ENCODE measurements at regions not wholly inside any gene's neighbourhood (a gene's known extent, or its start where the extent isn't known, plus 50 kb on each side); places are given as distances from the start of the nearest gene placed in this dataset.

DNA sequence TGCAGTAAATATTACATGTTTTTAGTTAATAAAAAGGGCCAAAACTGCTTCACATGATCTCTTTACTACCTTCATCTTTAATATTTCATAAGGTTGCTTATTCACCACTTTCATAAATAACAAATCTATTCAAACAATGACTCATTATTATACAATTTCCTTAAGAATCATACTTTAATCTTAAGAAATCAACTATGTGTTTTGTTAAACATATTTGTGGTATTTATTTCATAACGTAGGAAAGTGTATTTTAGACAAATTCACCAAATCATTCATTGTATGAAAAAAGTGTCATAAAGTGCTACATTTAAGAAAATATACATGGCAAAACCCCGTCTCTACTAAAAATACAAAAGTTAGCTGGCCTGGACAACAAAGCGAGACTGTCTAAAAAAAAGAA lies 150.5 kb upstream of the RXFP1 start:
- H3K9ac ChIP-seq (ENCODE audit: low read depth, low read length, poor library complexity, severe bottlenecking), result no peak overlapping the region
- H3K36me3 ChIP-seq (ENCODE audit: insufficient read depth, low read length), result no peaks in the 10 kb centered on the region
- H3K27me3 ChIP-seq (ENCODE audit: insufficient read depth, low read length, poor library complexity, severe bottlenecking), result no peaks in the 10 kb centered on the region
- H3K79me2 ChIP-seq (ENCODE audit: insufficient read depth, low read length), result no peaks in the 10 kb centered on the region
- TF ChIP-seq EZH2phosphoT487 (IDR thresholded peaks at IDR 0.05; ENCODE audit: borderline replicate concordance), result no peak
- no peak for TF ChIP-seq CTCF (conservative IDR thresholded peaks at IDR 0.05; ENCODE audit: low read length)
- H3K4me2 ChIP-seq (ENCODE audit: low read depth, low read length, poor library complexity, severe bottlenecking), result no peak overlapping the region
- no peaks in the 10 kb centered on the region for H3F3A ChIP-seq (ENCODE audit: low read depth)
- H3K9me2 ChIP-seq (replicated peaks; ENCODE audit: low read depth, low read length), result no peaks in the 10 kb centered on the region
- H3K4me3 ChIP-seq (ENCODE audit: low read length, poor library complexity, severe bottlenecking), result no peak overlapping the region
- H3K4me1 ChIP-seq (ENCODE audit: insufficient read depth, low read length, poor library complexity, severe bottlenecking), result no peaks in the 10 kb centered on the region
- no peaks in the 10 kb centered on the region for H3K9me3 ChIP-seq (ENCODE audit: insufficient read depth, low read depth, low read length)
- no peak overlapping the region for H2AFZ ChIP-seq (ENCODE audit: low read length)
- no peaks in the 10 kb centered on the region for H4K20me1 ChIP-seq (ENCODE audit: insufficient read depth, low read length, poor library complexity, severe bottlenecking)

GRCh38 chr4:158374318-158374717 lies 147.4 kb upstream of the RXFP1 start:
- Histone ChIP-seq H3K79me2 (ENCODE audit: insufficient read depth, low read length) (no peaks in the 10 kb centered on the region), H3K4me3 (ENCODE audit: low read length, poor library complexity, severe bottlenecking) (no peak overlapping the region), H2AFZ (ENCODE audit: low read length) (no peak overlapping the region), H3K9ac (ENCODE audit: low read depth, low read length, poor library complexity, severe bottlenecking) (no peak overlapping the region), H4K20me1 (ENCODE audit: insufficient read depth, low read length, poor library complexity, severe bottlenecking) (no peaks in the 10 kb centered on the region), H3K36me3 (ENCODE audit: insufficient read depth, low read length) (no peaks in the 10 kb centered on the region), H3K9me2 (replicated peaks; ENCODE audit: low read depth, low read length) (no peaks in the 10 kb centered on the region), H3F3A (ENCODE audit: low read depth) (no peaks in the 10 kb centered on the region), H3K4me2 (ENCODE audit: low read depth, low read length, poor library complexity, severe bottlenecking) (no peak overlapping the region), H3K9me3 (ENCODE audit: insufficient read depth, low read depth, low read length) (no peaks in the 10 kb centered on the region), H3K27me3 (ENCODE audit: insufficient read depth, low read length, poor library complexity, severe bottlenecking) (no peaks in the 10 kb centered on the region), H3K4me1 (ENCODE audit: insufficient read depth, low read length, poor library complexity, severe bottlenecking) (no peaks in the 10 kb centered on the region)
- TF ChIP-seq EZH2phosphoT487 (IDR thresholded peaks at IDR 0.05; ENCODE audit: borderline replicate concordance) (no peak), CTCF (conservative IDR thresholded peaks at IDR 0.05; ENCODE audit: low read length) (no peak)

DNA sequence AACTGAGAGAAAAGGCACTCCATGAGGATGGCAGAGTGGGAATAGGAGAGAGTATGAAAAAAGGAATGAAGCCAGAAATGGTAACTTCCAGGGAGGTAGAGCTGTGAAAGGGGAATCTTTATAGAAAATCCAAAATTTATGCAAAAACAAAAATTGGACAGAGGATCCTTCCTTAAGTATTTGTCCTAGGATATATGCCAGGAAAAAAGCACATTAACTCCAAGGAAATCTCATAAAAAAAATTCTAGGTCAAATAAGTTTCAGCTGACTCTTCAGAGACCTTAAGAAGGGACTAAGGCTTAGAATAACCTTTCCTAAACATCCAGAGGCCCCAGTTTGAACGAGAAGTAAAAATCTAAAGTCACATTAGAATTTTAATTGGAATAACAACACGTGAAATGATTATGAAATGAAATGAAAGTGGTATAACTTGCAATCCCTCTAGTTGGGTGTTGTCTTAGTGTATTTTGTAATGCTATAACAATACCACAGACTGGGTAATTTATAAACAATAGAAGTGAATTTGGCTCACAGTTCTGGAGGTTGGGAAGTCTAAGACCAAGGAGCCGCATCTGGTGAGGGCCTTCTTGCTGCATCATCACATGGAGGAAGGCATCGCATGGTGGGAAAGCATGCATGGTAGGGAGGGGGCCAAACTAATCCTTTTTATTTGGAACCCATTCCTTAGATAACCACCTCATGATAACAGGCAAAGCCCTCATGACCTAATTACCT lies 145.4 kb upstream of the RXFP1 start:
- Histone ChIP-seq H3K4me2 (ENCODE audit: low read depth, low read length, poor library complexity, severe bottlenecking) (no peak overlapping the region), H3K4me1 (ENCODE audit: insufficient read depth, low read length, poor library complexity, severe bottlenecking) (no peaks in the 10 kb centered on the region), H3K36me3 (ENCODE audit: insufficient read depth, low read length) (no peaks in the 10 kb centered on the region), H3F3A (ENCODE audit: low read depth) (no peaks in the 10 kb centered on the region), H3K27me3 (ENCODE audit: insufficient read depth, low read length, poor library complexity, severe bottlenecking) (no peaks in the 10 kb centered on the region), H3K4me3 (ENCODE audit: low read length, poor library complexity, severe bottlenecking) (no peak overlapping the region), H3K9ac (ENCODE audit: low read depth, low read length, poor library complexity, severe bottlenecking) (no peak overlapping the region), H3K9me3 (ENCODE audit: insufficient read depth, low read depth, low read length) (no peaks in the 10 kb centered on the region), H4K20me1 (ENCODE audit: insufficient read depth, low read length, poor library complexity, severe bottlenecking) (no peaks in the 10 kb centered on the region), H3K9me2 (replicated peaks; ENCODE audit: low read depth, low read length) (no peaks in the 10 kb centered on the region), H2AFZ (ENCODE audit: low read length) (no peak overlapping the region), H3K79me2 (ENCODE audit: insufficient read depth, low read length) (no peaks in the 10 kb centered on the region)
- TF ChIP-seq CTCF (conservative IDR thresholded peaks at IDR 0.05; ENCODE audit: low read length) (no peak), EZH2phosphoT487 (IDR thresholded peaks at IDR 0.05; ENCODE audit: borderline replicate concordance) (no peak)

All from Loucy (cell line).